Transverse colon (tissue), 4 donors: ENCODE measurements at regions not wholly inside any gene's neighbourhood (a gene's known extent, or its start where the extent isn't known, plus 50 kb on each side); places are given as distances from the start of the nearest gene placed in this dataset.

ENCODE experiments used
- DNase-seq: peaks from one replicate; pipeline ENCODE4 v3.0.0-alpha.2; 2019
- H3K27ac ChIP-seq, 4 donors: fragments of 200-600 bp; sonication (generic); 2 replicates each; pipeline ENCODE4 v1.5.1; 2016 to 2018; ENCODE audit warnings: inconsistent platforms in 4 of 4
- H3K27me3 ChIP-seq: fragments of 200-600 bp; sonication (generic); 2 replicates; pipeline ENCODE4 v1.5.1; 2017; ENCODE audit warnings: inconsistent platforms
- H3K36me3 ChIP-seq, 4 donors: fragments of 200-600 bp; sonication (generic); 2 replicates each; pipeline ENCODE4 v1.5.1; 2017 to 2019; ENCODE audit warnings: inconsistent platforms in 4 of 4
- H3K4me1 ChIP-seq, 4 donors: fragments of 200-600 bp; sonication (generic); 2 replicates each; pipeline ENCODE4 v1.5.1; 2017 to 2020; ENCODE audit warnings: inconsistent platforms in 4 of 4
- H3K4me3 ChIP-seq, 4 donors: fragments of 200-600 bp; sonication (generic); 1 replicate in 1 of 4; 2 replicates in 3 of 4; pipeline versions ENCODE4 v1.5.1 to v1.6.1; 2017 to 2019; ENCODE audit warnings: inconsistent platforms in 4 of 4
- H3K9me3 ChIP-seq, 2 donors: fragments of 200-600 bp; sonication (generic); 2 replicates each; pipeline ENCODE4 v1.5.1; 2017 to 2019; ENCODE audit warnings: inconsistent platforms in 2 of 2
- EP300 ChIP-seq: sonication (generic); formaldehyde crosslinking; IDR thresholded peaks from one replicate; pipeline ENCODE4 v1.6.1; 2017; ENCODE audit warnings: antibody characterized with exemption, low read depth
- POLR2A ChIP-seq: fragments of 450-650 bp; IDR thresholded peaks from one replicate; pipeline ENCODE4 v1.6.1; 2016; ENCODE audit warnings: antibody characterized with exemption, mild to moderate bottlenecking, moderate library complexity
- POLR2AphosphoS5 ChIP-seq, 3 donors: sonication (generic); formaldehyde crosslinking; IDR thresholded peaks; one replicate each; pipeline ENCODE4 v1.6.1; 2016; ENCODE audit warnings: antibody characterized with exemption in 3 of 3
- WGBS, 2 donors: methylation state at CpG; one replicate each; pipeline ENCODE4 v1.1.5; 2018; ENCODE audit warnings: low coverage in 1 of 2; 5-methylcytosine and 5-hydroxymethylcytosine counted together
- in situ Hi-C, 4 donors: fragments of 200-750 bp; cut with MboI; loops; one replicate each; pipeline versions ENCODE4 v1.15.0 to v1.15.1; 2017; ENCODE audit warnings: low sequenced_read_pairs in 3 of 4, low pct_ligation_motif_present in 1 of 4, low pct_unique_long_range_greater_than_20kb in 1 of 4
- intact Hi-C: fragments of 100-400 bp; cut with DNase I; formaldehyde crosslinking; loops from one replicate; pipeline ENCODE4 v1.15.1; 2023; ENCODE audit warnings: low total_unique reads
- TF ChIP-seq, protein P1 (sequence below), 5 experiments: fragments of 200-600 bp in 3 of 5; fragments of 450-650 bp in 2 of 5; sonication (generic) in 3 of 5; IDR thresholded peaks; 1 replicate in 2 of 5; 2 replicates in 3 of 5; pipeline ENCODE4 v1.5.1; 2016 to 2017; ENCODE audit warnings: antibody characterized with exemption in 5 of 5, inconsistent platforms in 3 of 5, mild to moderate bottlenecking in 2 of 5, moderate library complexity in 1 of 5

DNA sequence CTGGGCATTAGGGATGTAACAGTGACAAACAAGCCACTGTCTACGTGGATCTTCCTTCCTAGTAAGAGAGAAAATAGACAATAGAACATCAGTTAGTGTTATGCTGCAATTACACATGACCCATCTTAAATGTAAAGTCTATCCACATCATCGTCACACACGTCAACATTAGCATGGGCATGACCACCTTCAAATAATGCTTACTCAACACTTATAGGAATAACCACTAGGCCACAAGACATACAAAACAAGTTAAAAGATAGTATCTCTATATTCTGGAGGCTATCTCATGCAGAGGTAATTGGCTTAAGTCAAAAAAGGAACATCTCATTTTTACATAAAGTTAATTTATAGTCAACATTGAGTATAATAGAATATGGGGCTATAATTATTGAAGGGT, 156.5 kb downstream of the MOXD1 start:
- intact Hi-C loops: no loop called here
- WGBS, 2 donors: 87 to 95% methylated on average over 3 of the region's 3 CpGs
- H3K9me3 ChIP-seq: no peaks in the 10 kb centered on the region
- H3K4me1 ChIP-seq: no peaks in the 10 kb centered on the region
- in situ Hi-C loops: no loop called here
- TF ChIP-seq POLR2AphosphoS5 (IDR thresholded peaks at IDR 0.05) (no peak), POLR2A (no peak), EP300 (no peak)
- TF ChIP-seq, protein P1, sequence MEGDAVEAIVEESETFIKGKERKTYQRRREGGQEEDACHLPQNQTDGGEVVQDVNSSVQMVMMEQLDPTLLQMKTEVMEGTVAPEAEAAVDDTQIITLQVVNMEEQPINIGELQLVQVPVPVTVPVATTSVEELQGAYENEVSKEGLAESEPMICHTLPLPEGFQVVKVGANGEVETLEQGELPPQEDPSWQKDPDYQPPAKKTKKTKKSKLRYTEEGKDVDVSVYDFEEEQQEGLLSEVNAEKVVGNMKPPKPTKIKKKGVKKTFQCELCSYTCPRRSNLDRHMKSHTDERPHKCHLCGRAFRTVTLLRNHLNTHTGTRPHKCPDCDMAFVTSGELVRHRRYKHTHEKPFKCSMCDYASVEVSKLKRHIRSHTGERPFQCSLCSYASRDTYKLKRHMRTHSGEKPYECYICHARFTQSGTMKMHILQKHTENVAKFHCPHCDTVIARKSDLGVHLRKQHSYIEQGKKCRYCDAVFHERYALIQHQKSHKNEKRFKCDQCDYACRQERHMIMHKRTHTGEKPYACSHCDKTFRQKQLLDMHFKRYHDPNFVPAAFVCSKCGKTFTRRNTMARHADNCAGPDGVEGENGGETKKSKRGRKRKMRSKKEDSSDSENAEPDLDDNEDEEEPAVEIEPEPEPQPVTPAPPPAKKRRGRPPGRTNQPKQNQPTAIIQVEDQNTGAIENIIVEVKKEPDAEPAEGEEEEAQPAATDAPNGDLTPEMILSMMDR (IDR thresholded peaks at IDR 0.05): no peak
- H3K27ac ChIP-seq: no peak overlapping the region
- H3K36me3 ChIP-seq: no peaks in the 10 kb centered on the region
- no peaks in the 10 kb centered on the region for H3K27me3 ChIP-seq
- DNase-seq: no peak
- H3K4me3 ChIP-seq: no peak overlapping the region

DNA sequence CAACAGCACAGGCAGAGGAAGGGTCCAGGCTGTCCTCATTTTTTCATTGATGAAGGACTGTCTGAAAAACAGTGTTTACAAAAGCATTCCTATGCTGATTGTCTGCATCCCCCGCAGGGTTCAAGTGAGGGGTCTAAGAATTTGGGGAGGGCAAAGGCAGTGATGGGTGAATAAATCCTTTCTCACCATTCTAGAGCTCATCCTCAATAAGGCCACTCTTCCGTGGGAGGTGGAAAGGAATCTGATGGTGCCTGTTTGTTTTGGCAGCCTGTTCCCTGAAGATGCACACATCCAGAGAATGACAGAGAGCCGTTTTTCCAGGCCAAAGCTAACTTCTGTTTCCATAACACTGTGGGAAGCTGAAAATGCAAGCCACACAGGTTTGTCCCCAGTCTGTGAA, 164.5 kb downstream of the MOXD1 start:
- no peaks in the 10 kb centered on the region for H3K9me3 ChIP-seq
- 28% methylated on average over 3 of the region's 3 CpGs; no CpG with 5 or more reads in 1 of the 2 donors for WGBS, 2 donors
- no peak for TF ChIP-seq EP300
- no peak for TF ChIP-seq POLR2A
- TF ChIP-seq, protein P1 (IDR thresholded peaks at IDR 0.05): no peak
- TF ChIP-seq POLR2AphosphoS5 (IDR thresholded peaks at IDR 0.05): no peak
- no peaks in the 10 kb centered on the region for H3K27me3 ChIP-seq
- in situ Hi-C loops: no loop called here
- H3K27ac ChIP-seq: no peak overlapping the region
- no peak overlapping the region for H3K4me3 ChIP-seq
- intact Hi-C loops: no loop called here
- no peaks in the 10 kb centered on the region for H3K36me3 ChIP-seq
- no peaks in the 10 kb centered on the region for H3K4me1 ChIP-seq
- DNase-seq: no peak

DNA sequence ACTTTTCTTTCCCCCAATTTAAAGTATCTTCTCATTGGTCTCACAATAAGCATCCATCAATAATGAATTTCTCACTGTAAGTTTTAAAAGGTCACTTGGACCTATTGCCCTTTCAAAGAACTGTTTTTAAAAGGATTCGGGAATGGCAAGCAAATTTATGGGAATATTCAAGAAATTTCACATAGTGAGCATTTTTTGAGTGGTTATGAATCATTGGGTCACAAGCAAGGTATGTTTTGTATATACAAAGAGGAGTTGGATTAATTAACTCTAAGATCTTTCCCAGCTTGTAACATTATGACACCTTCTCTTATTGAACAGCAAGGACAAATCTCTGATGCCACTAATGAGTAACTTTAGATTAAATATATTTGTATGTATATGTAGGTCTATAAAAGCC, 165.0 kb downstream of the MOXD1 start:
- no peak for DNase-seq
- Histone ChIP-seq H3K4me1 (no peaks in the 10 kb centered on the region), H3K27me3 (no peaks in the 10 kb centered on the region), H3K4me3 (no peak overlapping the region), H3K27ac (no peak overlapping the region), H3K36me3 (no peaks in the 10 kb centered on the region), H3K9me3 (no peaks in the 10 kb centered on the region)
- TF ChIP-seq, protein P1 (IDR thresholded peaks at IDR 0.05): no peak
- no peak for TF ChIP-seq POLR2A
- TF ChIP-seq EP300: no peak
- no peak for TF ChIP-seq POLR2AphosphoS5 (IDR thresholded peaks at IDR 0.05)
- 57 to 86% methylated on average over 1 of the region's 1 CpG for WGBS, 2 donors
- in situ Hi-C loops (no loop called here), intact Hi-C loops (no loop called here)

DNA sequence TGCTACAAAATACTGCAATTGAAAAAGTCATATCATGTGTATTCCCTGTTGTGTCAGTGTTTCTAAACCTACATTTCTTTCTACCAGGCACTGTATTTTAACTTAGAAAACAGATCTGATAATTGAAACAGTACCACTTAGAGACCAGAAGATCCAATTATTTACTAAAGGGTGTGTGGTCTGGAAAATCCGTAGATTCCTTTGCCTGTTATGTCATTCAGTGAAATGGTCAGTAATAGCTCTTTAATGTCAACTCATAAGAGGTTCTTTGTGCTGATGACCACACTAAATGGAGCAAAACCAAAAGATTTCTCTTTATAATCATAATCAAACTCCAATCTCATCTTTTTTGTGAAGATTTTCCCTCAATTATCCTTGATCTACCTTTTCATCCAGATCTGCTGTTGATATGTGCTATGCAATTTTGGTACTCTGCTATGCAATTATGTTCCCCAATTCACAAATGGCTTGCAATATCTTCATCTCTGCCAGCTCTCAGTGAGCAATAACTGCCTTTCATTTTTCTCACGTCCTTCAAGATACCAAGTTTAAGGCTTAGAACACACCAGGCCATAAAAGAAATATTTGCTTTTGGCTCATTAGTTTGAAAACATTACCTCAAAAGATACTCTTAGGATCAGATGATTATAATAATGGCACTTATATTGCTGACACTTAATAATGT, 165.5 kb downstream of the MOXD1 start:
- in situ Hi-C loops (no loop called here), intact Hi-C loops (no loop called here)
- Histone ChIP-seq H3K27me3 (no peaks in the 10 kb centered on the region), H3K4me3 (no peak overlapping the region), H3K9me3 (no peaks in the 10 kb centered on the region), H3K27ac (no peak overlapping the region), H3K36me3 (no peaks in the 10 kb centered on the region), H3K4me1 (no peaks in the 10 kb centered on the region)
- TF ChIP-seq EP300: no peak
- no peak for DNase-seq
- WGBS, 2 donors: 60% methylated on average over 2 of the region's 2 CpGs

DNA sequence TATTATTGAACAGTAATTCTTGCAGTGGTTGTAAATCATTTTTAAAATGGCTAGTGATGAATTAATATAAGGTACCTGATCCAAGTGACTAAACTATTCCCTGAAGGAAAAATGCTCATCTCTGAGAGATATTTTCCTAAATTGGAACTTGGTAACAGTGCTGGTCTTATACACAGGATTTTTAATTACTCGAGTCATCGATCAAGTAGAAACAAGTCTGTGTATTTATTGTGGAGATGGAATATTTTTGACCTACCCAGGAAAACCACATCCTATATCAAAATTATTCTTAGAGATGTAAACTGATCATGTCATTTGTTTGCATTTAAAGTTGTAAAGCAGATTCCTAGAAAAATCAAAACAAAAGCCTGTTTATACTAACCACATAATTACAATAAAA, 166.9 kb downstream of the MOXD1 start:
- Histone ChIP-seq H3K27me3 (no peaks in the 10 kb centered on the region), H3K27ac (no peak overlapping the region), H3K4me1 (no peaks in the 10 kb centered on the region), H3K9me3 (no peaks in the 10 kb centered on the region), H3K36me3 (no peaks in the 10 kb centered on the region), H3K4me3 (no peak overlapping the region)
- 82 to 89% methylated on average over 2 of the region's 2 CpGs for WGBS, 2 donors
- no peak for TF ChIP-seq POLR2AphosphoS5 (IDR thresholded peaks at IDR 0.05)
- intact Hi-C loops (no loop called here), in situ Hi-C loops (no loop called here)
- no peak for DNase-seq
